WTC11 (cell line): ENCODE measurements at regions not wholly inside any gene's neighbourhood (a gene's known extent, or its start where the extent isn't known, plus 50 kb on each side); places are given as distances from the start of the nearest gene placed in this dataset.

Experiments used
- ATAC-seq: fragments of 200-7000 bp; cut with Tn5 transposase; 2 replicates; pipeline ENCODE4 v1.10.0; 2021; ENCODE audit warnings: mild to moderate bottlenecking, moderate library complexity
- CTCF ChIA-PET: fragments of 300-600 bp; sonication (Branson Sonifier 250); formaldehyde crosslinking; loops from one replicate; lab custom pipeline; 2021; ENCODE audit warnings: antibody characterized with exemption; lab: Charles Lee
- POLR2A ChIA-PET: fragments of 350-600 bp; sonication (Branson Sonifier 250); formaldehyde crosslinking; loops from one replicate; lab custom pipeline; 2021; ENCODE audit warnings: antibody characterized with exemption; lab: Charles Lee
- DNase-seq: peaks from one replicate; pipeline ENCODE4 v3.0.0; 2021; ENCODE audit warnings: low spot score
- H3K27ac Mint-ChIP-seq: 2 replicates; pipeline ENCODE4 v1.8.0; 2021; ENCODE audit warnings: mixed read lengths
- H3K27me3 Mint-ChIP-seq: 2 replicates; pipeline ENCODE4 v1.8.0; 2021; ENCODE audit warnings: low read depth, mild to moderate bottlenecking, moderate library complexity, mixed read lengths
- H3K36me3 Mint-ChIP-seq: 2 replicates; pipeline ENCODE4 v1.8.0; 2021; ENCODE audit warnings: mixed read lengths
- H3K4me1 Mint-ChIP-seq: 2 replicates; pipeline ENCODE4 v1.8.0; 2022; ENCODE audit warnings: mixed read lengths
- H3K4me3 Mint-ChIP-seq: 2 replicates; pipeline ENCODE4 v1.8.0; 2021; ENCODE audit warnings: mild to moderate bottlenecking, moderate library complexity, mixed read lengths
- H3K9me3 Mint-ChIP-seq: 2 replicates; pipeline ENCODE4 v1.8.0; 2021; ENCODE audit warnings: mixed read lengths
- AFF4 ChIP-seq: sonication (generic); formaldehyde crosslinking; IDR thresholded peaks from 2 replicates; pipeline ENCODE4 v1.8.1; 2023; ENCODE audit warnings: mild to moderate bottlenecking, missing genetic modification reagents, borderline replicate concordance
- EMX1 ChIP-seq: fragments of 250-450 bp; sonication (Bioruptor Pico); IDR thresholded peaks from 2 replicates; pipeline ENCODE4 v1.8.0; 2021; ENCODE audit warnings: mild to moderate bottlenecking
- FOXP1 ChIP-seq: sonication (generic); formaldehyde crosslinking; IDR thresholded peaks from 2 replicates; pipeline ENCODE4 v1.8.0; 2022; ENCODE audit warnings: missing genetic modification reagents, mild to moderate bottlenecking, moderate library complexity, borderline replicate concordance
- MXD4 ChIP-seq: fragments of 250-450 bp; sonication (Bioruptor Pico); IDR thresholded peaks from 2 replicates; pipeline ENCODE4 v1.8.0; 2021; ENCODE audit warnings: mild to moderate bottlenecking, moderate library complexity, borderline replicate concordance
- SP1 ChIP-seq: sonication (generic); formaldehyde crosslinking; conservative IDR thresholded peaks from 2 replicates; pipeline ENCODE4 v1.8.1; 2022; ENCODE audit warnings: missing genetic modification reagents
- TCF7 ChIP-seq: sonication (generic); formaldehyde crosslinking; IDR thresholded peaks from 2 replicates; pipeline ENCODE4 v1.8.0; 2022; ENCODE audit warnings: mild to moderate bottlenecking, low read depth, missing genetic modification reagents, moderate library complexity
- ZNF423 ChIP-seq: fragments of 250-450 bp; sonication (Bioruptor Pico); IDR thresholded peaks from 2 replicates; pipeline ENCODE4 v2.1.2; 2022; ENCODE audit warnings: mild to moderate bottlenecking, moderate library complexity
- TF ChIP-seq, protein P1 (sequence below): fragments of 250-450 bp; sonication (Bioruptor Pico); IDR thresholded peaks from 2 replicates; pipeline ENCODE4 v1.9.0; 2021; ENCODE audit warnings: moderate library complexity, mild to moderate bottlenecking, inconsistent platforms, borderline replicate concordance
- TF ChIP-seq, protein P2 (sequence below): fragments of 250-450 bp; sonication (Bioruptor Pico); IDR thresholded peaks from 2 replicates; pipeline ENCODE4 v1.9.0; 2021; ENCODE audit warnings: mild to moderate bottlenecking
- TF ChIP-seq, protein P3 (sequence below): sonication (generic); formaldehyde crosslinking; IDR thresholded peaks from 2 replicates; pipeline ENCODE4 v1.8.1; 2022; ENCODE audit warnings: low read depth, missing genetic modification reagents, borderline replicate concordance
- TF ChIP-seq, protein P4 (sequence below): sonication (generic); formaldehyde crosslinking; IDR thresholded peaks from 2 replicates; pipeline ENCODE4 v1.8.1; 2023; ENCODE audit warnings: mild to moderate bottlenecking, missing genetic modification reagents, moderate library complexity
- TF ChIP-seq, protein P5 (sequence below): sonication (generic); formaldehyde crosslinking; IDR thresholded peaks from 2 replicates; pipeline ENCODE4 v1.8.0; 2022; ENCODE audit warnings: mild to moderate bottlenecking, missing genetic modification reagents

DNA sequence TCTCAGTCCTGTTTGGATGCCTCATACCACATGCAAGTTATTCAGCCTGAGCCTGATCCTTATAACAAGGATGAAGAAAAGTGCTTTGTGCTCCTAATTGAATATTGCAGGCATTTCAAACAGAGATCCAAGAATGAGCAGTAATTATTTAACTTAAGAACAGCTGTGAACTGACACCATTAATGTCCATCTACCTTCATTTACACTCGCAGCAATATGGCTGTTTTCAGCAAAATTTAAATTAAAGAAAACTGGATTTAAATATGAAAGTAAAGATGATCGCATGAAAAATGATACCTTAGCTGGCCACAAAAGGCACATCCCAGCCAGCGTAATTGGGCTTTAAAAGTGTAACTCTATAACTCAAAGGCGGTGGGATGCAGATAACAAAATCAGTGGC, 466.3 kb downstream of the GALC start:
- ChIA-PET POLR2A (no interaction called here), CTCF (no interaction called here)
- Mint-ChIP-seq H3K4me3 (no peak overlapping the region), H3K9me3 (0 out of 2 replicates have a peak, but pooled peaks cover 6% of the 10 kb centered on the region), H3K27me3 (no peaks in the 10 kb centered on the region), H3K4me1 (peaks cover 21% of the 10 kb centered on the region), H3K27ac (no peak overlapping the region), H3K36me3 (no peaks in the 10 kb centered on the region)
- TF ChIP-seq ZNF423 (CRISPR knock-in tag), result no peak
- TF ChIP-seq, protein P1, sequence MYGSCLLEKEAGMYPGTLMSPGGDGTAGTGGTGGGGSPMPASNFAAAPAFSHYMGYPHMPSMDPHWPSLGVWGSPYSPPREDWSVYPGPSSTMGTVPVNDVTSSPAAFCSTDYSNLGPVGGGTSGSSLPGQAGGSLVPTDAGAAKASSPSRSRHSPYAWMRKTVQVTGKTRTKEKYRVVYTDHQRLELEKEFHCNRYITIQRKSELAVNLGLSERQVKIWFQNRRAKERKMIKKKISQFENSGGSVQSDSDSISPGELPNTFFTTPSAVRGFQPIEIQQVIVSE (CRISPR knock-in tag), result no peak
- TF ChIP-seq, protein P2, sequence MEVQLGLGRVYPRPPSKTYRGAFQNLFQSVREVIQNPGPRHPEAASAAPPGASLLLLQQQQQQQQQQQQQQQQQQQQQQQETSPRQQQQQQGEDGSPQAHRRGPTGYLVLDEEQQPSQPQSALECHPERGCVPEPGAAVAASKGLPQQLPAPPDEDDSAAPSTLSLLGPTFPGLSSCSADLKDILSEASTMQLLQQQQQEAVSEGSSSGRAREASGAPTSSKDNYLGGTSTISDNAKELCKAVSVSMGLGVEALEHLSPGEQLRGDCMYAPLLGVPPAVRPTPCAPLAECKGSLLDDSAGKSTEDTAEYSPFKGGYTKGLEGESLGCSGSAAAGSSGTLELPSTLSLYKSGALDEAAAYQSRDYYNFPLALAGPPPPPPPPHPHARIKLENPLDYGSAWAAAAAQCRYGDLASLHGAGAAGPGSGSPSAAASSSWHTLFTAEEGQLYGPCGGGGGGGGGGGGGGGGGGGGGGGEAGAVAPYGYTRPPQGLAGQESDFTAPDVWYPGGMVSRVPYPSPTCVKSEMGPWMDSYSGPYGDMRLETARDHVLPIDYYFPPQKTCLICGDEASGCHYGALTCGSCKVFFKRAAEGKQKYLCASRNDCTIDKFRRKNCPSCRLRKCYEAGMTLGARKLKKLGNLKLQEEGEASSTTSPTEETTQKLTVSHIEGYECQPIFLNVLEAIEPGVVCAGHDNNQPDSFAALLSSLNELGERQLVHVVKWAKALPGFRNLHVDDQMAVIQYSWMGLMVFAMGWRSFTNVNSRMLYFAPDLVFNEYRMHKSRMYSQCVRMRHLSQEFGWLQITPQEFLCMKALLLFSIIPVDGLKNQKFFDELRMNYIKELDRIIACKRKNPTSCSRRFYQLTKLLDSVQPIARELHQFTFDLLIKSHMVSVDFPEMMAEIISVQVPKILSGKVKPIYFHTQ (CRISPR knock-in tag), result no peak
- no peak for TF ChIP-seq EMX1 (CRISPR knock-in tag)
- TF ChIP-seq MXD4 (CRISPR knock-in tag), result no peak
- DNase-seq (no peak), ATAC-seq (no peak)

- no peaks in the 10 kb centered on the region for H3K27me3 Mint-ChIP-seq
- ChIA-PET POLR2A (no interaction called here), CTCF (interaction anchor here (0.9 kb wide), 1 partner anchor 210 kb away, joined by 3 read pairs; no protein-coding TSS in a partner anchor)
- no peaks in the 10 kb centered on the region for H3K36me3 Mint-ChIP-seq
- TF ChIP-seq FOXP1 (CRISPR knock-in tag), result no peak
- TF ChIP-seq, protein P3, sequence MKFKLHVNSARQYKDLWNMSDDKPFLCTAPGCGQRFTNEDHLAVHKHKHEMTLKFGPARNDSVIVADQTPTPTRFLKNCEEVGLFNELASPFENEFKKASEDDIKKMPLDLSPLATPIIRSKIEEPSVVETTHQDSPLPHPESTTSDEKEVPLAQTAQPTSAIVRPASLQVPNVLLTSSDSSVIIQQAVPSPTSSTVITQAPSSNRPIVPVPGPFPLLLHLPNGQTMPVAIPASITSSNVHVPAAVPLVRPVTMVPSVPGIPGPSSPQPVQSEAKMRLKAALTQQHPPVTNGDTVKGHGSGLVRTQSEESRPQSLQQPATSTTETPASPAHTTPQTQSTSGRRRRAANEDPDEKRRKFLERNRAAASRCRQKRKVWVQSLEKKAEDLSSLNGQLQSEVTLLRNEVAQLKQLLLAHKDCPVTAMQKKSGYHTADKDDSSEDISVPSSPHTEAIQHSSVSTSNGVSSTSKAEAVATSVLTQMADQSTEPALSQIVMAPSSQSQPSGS (CRISPR knock-in tag), result no peak
- no peak overlapping the region for H3K4me3 Mint-ChIP-seq
- no peaks in the 10 kb centered on the region for H3K9me3 Mint-ChIP-seq
- peaks cover 13% of the 10 kb centered on the region for H3K4me1 Mint-ChIP-seq
- no peak overlapping the region for H3K27ac Mint-ChIP-seq
- ATAC-seq, result no peak
- DNase-seq, result no peak
These were observed 469.0 kb downstream of the GALC start for GRCh38 chr14:87524011-87524410.

GRCh38 chr14:87522575-87522974, 470.4 kb downstream of the GALC start:
- ChIA-PET CTCF (interaction anchor here (0.6 to 1.6 kb wide), 9 partner anchors 17 to 882 kb away, joined by 3 to 18 read pairs (median 4); no protein-coding TSS in a partner anchor), POLR2A (no interaction called here)
- H3K36me3 Mint-ChIP-seq, result peaks cover under 1% of the 10 kb centered on the region; the same call in 1 of the 2 replicates
- no peak overlapping the region; the same call in 1 of the 2 replicates for H3K27ac Mint-ChIP-seq
- H3K27me3 Mint-ChIP-seq, result no peaks in the 10 kb centered on the region
- peaks cover 2% of the 10 kb centered on the region for H3K9me3 Mint-ChIP-seq
- H3K4me3 Mint-ChIP-seq, result no peak overlapping the region
- peak; percentile 57 for DNase-seq
- TF ChIP-seq SP1 (CRISPR knock-in tag), result 0 out of 2 replicates have a peak, but pooled peaks have one; percentile 16
- no peak for TF ChIP-seq TCF7 (CRISPR knock-in tag)
- TF ChIP-seq, protein P4, sequence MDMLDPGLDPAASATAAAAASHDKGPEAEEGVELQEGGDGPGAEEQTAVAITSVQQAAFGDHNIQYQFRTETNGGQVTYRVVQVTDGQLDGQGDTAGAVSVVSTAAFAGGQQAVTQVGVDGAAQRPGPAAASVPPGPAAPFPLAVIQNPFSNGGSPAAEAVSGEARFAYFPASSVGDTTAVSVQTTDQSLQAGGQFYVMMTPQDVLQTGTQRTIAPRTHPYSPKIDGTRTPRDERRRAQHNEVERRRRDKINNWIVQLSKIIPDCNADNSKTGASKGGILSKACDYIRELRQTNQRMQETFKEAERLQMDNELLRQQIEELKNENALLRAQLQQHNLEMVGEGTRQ, result peak; percentile 92
- no peak for TF ChIP-seq AFF4 (CRISPR knock-in tag)
- TF ChIP-seq, protein P5, sequence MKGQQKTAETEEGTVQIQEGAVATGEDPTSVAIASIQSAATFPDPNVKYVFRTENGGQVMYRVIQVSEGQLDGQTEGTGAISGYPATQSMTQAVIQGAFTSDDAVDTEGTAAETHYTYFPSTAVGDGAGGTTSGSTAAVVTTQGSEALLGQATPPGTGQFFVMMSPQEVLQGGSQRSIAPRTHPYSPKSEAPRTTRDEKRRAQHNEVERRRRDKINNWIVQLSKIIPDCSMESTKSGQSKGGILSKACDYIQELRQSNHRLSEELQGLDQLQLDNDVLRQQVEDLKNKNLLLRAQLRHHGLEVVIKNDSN (CRISPR knock-in tag), result peak; percentile 88
- TF ChIP-seq, all 79 proteins: peak for 3
- ATAC-seq, result peak; percentile 100
- H3K4me1 Mint-ChIP-seq, result peaks cover 8% of the 10 kb centered on the region
